ENCODE measurements at regions not wholly inside any gene's neighbourhood (a gene's known extent, or its start where the extent isn't known, plus 50 kb on each side); places are given as distances from the start of the nearest gene placed in this dataset.

GRCh38 chr5:143717400-143717799 lies 94.6 kb upstream of the HMHB1 start:
- no peak for TF ChIP-seq EZH2 (IDR thresholded peaks at IDR 0.05; ENCODE audit: low read length, missing control alignments)
- no peak for TF ChIP-seq CTCF (conservative IDR thresholded peaks at IDR 0.05 in 1 of 2, IDR thresholded peaks at IDR 0.05 in 1 of 2; ENCODE audit: low read depth in 1 of 2, low read length in 2 of 2)

All from fibroblast of lung (primary cell).